Stimulated activated CD8-positive, alpha-beta memory T cell treated with anti-CD3 and anti-CD28 coated beads, Interleukin-15, amount 100 ng/mL, for 48 hours (primary cell): ENCODE measurements at regions not wholly inside any gene's neighbourhood (a gene's known extent, or its start where the extent isn't known, plus 50 kb on each side); places are given as distances from the start of the nearest gene placed in this dataset.
"Not testable (repeated sequence)": the region's sequence is repeated elsewhere in the genome, so short reads cannot be mapped to it uniquely, and the experiment has no call there.

ENCODE experiments used
- DNase-seq, 2 donors: peaks; one replicate each; pipeline ENCODE4 v3.0.0-alpha.2; 2020; ENCODE audit warnings: low read depth in 2 of 2

DNA sequence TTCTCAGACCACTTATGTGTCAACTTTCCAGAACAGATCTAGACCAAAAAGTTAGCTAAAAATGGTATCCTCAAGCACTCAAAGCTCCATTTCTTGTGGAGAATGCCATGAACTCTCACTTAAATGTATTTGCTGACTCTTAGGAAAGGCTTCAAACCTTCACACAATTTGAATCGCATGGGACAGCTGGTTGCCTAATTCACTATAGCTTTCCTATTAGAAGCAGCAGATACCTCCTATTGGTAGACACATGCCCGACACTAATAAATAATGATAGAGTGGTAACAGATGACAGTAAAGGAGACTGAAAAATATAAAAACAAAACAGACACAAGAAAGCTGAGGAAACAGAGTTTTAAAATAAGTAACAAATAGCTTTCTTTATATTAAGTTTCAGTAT, 818.5 kb downstream of the XPNPEP1 start:
- no peak for DNase-seq

DNA sequence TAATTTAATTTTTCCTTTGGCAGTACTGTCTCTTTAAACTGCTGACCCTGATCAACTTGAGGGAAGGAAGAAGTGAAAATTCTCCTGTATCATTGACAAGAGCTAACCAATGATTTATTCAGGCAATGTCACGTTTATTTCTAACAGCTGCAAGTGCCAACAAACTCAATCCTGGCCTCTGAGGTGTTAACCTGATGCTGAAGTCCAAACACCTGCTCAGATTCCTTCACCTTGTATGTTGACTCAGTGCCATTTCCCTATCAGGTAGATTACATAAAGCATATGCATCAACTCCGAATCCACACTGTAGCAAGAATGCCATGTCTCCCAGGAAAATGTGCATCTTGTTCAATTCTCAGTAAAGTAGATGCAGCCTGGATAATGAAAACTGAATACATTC, 820.0 kb downstream of the XPNPEP1 start:
- DNase-seq, result no peak

DNA sequence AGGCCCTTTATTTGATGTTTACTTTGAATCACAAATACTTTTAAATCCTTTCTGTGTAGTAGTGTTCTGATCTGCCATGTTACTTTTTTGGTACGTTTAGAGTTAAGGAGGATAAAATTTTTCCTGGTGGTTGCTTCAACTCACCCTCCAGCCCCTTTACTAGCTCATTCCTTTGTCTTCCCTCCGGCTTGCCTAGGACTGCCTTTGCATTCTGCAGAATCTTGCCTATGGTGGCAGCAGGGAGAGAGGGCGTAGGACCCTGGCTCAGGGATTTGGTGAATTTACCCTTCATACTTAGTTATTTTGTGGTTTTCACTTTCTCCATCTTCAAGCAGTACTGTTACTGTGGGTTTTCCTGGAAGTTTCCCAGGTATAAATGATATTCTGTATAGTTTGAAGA, 833.5 kb downstream of the XPNPEP1 start:
- DNase-seq, result no peak

DNA sequence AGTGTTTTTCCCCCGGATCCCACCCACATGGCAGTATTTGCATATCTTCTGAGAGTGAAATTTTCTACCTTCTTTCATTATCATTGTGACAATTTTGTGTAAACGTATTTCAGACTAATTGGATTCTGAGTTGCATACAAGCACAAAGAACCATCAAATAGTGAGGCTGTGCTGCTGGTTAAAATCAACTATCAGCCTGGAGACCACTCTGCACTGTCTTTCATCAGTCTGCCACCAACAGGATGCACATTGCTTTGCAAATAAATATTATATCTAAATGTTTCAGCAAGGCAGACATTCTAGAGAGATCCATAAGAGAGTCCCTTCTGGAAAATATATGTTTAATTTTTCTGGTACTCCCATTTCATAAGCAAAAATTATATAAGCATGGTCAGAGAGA, 851.8 kb downstream of the XPNPEP1 start:
- DNase-seq, result no peak

DNA sequence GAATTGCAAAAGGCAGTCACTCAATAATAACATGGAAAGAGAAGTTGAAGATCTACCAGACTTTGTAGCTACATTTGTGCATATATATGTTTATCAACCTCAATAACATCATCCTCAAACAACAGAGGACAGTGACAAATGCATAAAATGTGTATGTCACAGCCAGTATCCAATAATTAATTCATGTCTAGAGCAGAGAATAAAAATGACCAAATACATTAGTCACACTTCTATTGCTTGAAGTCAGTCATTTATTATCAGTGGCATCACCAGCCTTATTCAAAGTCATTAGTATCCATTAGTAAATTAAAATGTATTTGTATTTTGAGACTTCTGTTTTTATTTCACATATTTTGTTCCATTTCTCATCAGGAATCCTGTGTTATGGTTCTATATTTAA, 852.8 kb downstream of the XPNPEP1 start:
- no peak for DNase-seq

DNA sequence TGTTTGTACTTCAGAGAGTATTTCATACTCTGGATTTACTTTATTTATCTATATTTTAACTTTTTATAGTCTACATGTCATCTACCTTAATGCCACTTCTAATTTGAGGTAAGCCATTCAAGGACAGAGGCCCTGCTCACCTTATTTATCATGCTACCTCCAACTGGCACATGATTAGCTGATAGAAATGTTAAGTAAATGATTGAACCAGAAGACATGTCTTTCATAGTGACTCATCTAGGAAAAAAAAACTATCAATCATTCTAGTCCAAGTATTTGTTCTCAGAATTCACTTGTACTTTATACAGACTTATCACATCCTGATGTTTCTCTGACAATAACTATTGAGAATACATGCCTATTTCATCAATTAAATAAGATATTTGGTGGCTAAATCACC, 856.3 kb downstream of the XPNPEP1 start:
- no peak for DNase-seq

DNA sequence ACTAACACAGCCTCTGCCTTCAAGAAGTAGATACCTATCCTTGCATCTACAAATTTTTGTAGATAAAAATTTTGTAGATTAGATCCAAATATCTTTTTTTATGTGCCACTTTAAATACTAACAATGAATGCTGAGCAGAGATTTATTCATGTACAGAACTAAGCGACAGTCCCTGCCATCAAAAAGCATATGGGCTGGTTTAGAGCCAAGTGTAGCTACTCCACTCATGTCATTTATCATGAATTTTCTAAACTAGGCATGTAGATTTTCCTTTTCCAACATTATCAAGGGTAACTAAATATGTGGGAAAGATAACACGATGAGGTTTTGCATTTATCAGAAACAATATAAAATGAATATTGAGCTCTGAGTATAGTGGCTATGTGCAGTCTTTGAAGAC, 857.5 kb downstream of the XPNPEP1 start:
- no peak for DNase-seq

DNA sequence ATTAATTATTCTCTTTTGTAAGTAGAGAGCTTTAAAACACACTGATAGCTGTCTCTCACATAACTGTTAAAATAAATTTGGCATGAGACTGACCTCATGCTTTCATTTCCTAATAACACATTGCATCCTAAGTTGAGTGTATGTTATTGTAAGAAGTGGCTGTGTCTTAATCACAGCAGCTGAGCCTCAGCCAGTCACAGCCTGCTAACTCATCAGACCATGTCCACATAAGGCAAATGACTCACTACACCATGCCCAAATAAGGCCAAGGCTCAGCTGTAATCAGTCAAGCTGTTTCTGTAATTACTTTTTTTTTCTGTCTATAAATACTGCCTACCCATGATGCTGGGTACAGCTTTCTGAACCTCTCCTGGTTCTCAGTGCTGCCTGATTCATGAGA, 860.9 kb downstream of the XPNPEP1 start:
- no peak for DNase-seq

DNA sequence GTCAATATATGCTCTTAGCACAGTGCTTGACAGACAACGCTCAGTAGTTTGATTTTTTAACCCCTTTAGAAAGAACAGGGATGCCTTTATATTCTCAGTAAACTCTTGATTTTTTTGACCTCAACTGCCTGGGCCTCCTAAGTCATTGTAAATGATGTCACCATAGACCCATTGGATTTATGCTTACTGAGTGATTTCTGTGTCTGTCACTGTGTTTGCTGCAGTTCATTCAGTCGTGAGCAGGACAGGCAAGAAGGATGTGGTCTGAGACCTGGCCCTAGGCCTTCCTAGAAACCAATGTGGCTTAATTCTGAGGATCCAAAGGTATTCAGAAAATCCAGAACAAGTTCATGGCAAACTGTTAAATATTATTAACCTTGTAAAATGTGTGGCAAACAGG, 868.1 kb downstream of the XPNPEP1 start:
- no peak for DNase-seq

DNA sequence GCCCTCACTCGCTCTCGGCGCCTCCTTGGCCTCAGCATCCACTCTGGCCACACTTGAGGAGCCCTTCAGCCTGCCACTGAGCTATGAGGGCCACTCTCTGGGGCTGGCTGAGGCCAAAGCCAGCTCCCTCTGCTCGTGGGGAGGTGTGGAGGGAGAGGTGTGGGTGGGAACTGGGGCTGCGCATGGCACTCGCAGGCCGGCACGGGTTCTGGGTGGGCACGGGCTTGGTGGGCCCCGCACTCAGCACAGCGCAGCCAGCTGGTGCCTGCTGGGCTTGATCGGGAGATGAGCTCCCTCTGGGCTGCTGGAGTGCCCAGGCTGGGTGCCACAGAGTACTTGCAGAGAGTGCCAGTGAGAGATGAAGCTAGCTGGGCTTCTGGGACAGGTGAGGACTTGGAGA, 875.5 kb downstream of the XPNPEP1 start:
- DNase-seq, result no peak

DNA sequence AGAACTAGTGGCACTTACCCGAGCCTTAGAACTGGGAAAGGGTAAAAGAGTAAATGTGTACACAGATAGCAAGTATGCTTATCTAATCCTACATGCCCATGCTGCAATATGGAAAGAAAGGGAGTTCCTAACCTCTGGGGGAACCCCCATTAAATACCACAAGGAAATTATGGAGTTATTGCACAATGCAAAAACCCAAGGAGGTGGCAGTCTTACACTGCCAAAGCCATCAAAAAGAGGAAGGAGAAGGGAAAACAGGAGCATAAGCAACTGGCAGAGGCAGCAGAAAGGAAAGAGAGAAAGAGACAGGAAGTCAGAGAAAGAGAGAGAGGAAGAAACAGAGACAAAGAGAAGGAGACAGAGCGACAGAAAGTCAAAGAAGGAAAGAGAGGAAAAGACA, 876.9 kb downstream of the XPNPEP1 start:
- not testable (repeated sequence) for DNase-seq

DNA sequence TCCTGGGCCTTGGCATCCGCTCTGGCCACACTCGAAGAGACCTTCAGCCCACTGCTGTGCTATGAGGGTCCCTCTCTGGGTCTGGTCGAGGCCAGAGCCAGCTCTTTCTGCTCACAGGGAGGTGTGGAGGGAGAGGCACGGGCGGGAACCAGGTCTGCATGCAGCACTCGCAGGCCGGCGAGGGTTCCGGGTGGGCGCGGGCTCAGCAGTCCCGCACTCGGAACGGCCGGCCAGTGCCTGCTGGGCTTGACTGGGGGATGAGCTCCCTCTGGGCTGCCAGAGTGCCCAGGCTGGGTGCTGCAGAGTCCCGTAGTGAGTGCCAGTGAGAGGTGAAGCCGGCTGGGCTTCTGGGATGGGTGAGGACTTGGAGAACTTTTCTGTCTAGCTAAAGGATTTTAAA, 882.7 kb downstream of the XPNPEP1 start:
- no peak for DNase-seq

DNA sequence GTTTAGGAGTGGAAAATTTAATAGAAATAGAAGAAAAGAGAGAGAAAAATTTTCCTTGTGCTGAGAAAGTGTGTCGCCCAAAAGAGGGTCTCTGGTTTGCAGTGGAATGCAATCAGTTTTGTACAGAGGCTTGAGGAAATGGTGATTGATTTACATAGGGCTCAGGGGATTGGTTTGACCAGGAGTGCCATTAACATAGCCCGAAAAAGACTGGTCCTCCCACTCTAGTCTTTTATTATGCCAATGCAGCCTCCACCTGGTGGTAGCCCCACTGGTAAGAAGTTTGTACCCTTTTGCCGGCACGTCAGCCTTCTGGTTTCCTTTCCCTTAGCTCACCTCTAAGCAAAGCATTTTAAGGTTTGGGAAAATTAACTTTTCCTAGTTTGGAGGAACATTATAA, 885.3 kb downstream of the XPNPEP1 start:
- no peak for DNase-seq

DNA sequence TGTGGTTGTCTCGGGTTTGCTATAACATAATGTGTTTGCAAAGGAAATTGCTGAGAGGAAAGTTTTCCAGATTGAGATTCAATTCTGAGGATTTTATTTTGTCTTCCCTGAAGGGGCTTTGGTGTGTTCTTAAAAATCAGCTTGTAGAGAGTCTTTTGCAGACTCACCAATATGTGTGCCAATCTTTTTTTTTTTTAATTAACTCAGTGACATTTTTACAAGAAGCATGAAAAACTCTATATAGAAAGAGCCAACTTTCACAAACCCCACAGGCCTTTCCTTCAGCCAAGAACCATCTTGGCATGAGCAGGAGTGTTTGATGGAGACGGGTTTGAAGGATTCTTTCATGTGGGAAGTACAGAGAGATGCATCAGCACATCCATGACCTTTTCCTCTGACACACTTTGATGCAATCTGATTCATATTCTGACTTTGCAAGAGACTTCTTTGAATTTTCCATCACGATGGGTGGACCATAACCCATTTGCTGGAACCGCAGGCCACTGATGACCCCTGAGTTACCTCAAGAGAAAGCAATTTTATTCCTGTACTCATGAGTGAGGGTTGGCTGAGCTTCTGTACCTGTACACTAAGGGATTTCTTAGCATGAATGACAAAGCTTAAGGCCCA, 892.6 kb downstream of the XPNPEP1 start:
- DNase-seq, result no peak

DNA sequence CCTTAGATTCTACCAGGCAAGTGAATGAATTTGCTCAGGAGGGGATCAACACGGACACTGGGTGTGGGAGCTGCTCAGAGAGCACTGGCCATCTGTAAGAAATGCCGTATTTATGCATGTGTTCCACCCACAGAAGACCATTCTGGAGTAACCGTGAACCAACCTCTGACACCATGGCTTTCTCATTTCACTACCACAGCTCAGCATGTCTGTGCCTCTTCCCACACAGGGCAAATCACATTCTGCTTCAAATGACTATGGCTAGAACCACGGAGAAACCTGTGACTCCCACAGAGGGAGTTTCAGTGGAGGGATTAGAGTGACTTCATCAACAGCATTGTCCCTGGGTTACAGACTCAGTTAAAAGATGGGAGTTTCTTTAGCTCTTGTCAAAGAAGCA, 893.4 kb downstream of the XPNPEP1 start:
- DNase-seq, result no peak

DNA sequence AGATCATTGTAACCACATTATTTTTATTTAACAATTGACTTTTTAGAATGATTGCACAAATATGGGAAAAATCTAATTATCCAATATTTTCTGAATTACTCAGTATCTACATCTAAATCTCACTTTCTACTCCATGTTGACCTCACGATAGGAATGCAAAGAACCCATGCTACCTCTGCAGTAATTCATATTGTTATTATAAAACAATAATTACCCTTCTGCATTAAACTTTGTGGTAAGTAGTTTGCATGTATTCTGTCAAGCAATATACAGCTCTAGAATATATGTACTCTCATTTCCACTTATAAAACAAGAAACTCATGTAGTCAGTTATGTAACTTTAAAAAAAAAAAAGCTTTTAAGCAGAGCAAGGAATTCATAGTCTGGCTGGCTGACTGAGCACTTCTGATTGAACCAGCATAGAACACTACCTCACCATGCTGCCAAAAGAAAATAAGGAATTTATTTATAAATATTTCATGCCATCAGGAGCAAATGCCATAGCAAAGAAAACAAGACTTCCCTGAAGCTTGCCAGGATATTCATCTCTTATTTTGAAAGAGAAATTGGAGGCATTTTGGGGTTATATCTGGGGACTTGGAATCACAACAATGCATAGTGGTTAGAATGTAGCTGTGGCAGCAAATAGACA, 895.7 kb downstream of the XPNPEP1 start:
- no peak for DNase-seq

DNA sequence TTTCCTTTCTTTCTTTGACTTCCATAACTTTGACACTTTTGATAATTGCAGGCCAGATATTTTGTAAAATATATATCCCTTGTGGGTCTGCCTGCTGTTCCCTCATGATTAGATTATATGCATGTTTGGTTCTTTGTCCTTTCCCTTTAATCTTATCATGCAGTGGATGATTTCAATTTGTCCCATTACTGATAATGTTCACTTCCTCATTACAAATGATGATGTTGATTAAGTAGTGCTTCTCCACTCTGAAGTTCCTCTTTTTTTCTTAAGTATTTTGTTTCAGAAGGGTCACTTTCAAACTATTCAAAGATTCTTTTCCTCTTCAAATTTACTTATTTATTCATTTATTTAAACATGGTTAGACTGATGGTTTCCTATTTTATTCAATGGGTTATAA, 898.1 kb downstream of the XPNPEP1 start:
- no peak for DNase-seq

DNA sequence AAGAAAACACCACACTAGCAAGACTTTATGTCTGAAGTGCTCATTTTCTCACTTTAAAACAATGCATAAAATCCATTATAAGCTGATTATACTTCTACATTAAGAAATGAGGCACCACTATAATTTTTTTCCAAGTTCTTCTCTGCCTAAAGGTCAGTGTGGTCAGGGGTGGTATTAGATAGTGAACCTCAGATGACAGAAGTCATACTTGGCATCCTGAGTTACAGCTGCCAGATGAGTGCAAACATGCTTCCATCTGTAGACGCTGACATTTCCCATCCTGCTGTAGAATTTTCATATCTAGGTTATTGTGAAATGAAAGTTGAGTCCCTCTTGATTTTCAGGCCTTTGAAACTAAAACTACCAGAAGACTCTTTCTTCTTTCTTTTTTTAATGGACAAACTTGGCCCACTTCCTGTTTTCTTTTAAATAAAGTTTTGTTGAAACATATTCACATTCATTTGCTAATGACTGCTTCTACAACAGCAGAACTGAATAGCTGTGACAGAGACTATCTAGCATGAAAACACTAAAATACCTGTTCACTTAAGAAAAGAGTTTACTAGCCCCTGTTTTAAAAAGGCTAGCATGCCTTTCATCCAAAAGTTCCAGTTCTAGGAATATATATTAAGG, 900.8 kb downstream of the XPNPEP1 start:
- DNase-seq, result no peak

DNA sequence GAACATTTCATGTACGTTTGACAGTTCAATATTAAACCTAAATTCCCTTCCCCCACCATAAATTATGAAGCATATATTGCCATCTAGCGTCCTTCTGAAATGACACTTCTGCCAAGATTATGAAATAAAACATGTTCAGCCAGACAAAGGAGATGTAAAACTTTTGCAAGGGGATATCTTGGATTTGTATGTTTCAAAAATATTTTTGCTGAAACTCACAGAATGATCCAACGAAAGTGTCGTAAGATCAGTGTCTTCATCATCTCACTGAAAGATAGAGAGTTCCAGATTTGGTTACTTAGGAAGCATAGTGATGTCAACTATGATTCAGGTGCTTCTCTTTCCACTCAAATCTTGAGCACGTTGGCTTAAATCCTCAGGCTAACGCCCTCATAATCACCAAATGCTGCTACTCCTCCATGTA, 904.3 kb downstream of the XPNPEP1 start:
- DNase-seq, result no peak

DNA sequence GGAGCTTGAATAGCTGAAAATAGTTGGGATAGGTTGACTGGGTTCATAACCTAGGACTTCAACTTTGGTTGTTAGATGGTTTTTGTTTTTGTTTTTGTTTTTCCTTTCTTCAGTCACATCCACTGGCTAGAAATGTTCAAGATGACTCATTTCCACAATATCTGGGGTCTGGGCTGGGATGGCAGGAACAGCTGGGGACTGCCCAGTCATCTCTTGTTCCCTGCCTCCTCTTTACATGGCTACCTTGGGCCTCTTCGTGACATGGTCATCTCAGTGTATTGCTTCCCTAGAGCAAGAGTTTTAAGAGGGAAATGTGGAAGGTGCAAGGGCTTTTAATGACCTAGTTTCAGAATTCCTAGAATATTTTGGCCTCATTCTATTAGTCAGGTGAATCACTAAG, 915.8 kb downstream of the XPNPEP1 start:
- DNase-seq, result no peak

DNA sequence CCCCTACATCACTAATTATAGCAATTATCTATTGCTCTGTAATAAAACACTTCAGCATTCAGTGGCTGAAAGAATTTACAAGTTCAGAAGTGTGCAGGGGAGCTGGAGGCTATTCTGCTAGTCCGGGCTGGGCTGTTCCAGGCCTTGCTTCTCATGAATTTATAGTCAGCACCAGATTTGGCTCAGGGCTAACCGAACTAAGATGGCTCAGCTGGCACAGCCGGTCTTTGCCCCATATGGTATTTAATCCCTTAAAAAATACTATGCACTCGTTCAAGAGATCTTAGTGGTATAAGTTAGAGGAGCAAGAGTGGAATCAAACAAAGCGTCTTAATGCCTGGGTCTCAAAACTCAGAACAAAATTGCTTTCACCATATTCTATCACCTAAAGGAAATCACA, 932.9 kb downstream of the XPNPEP1 start:
- DNase-seq, result no peak

DNA sequence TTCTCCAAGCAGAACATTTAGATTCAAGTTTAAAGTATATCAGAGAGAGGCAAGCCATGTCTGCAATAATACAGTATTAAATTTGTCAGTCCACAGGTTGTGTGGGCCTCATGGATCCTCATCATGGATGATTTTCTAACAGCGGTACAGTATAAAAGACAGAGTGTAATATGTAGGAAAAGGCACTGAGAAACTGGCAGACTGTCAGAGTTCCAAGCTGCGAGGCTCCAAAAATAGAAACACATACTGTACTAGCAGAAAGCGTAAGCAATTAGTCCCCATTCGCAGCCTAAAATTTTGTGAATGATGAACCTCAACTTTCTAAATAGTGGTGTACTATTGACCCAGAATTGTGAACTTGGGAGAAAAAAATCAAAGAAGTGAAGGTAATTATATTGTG, 933.3 kb downstream of the XPNPEP1 start:
- DNase-seq, result no peak

DNA sequence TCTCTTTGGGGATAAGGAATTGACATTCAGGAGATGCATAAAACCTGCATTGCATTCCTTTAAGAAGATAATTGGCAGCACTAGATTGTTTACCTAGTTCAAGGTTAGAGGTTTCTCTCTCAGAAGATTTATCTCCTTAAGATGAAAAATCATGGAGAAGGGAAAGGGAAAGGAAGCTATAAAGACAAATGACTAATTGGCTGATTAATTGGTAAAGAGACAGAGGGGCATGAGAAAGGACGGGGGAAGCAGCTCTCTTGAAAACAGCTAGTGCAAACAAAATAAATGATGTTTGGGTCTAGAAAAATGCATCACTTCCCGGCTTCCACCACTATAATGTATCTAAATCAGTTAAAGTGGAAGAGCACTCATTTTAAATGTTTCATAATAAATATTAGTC, 941.2 kb downstream of the XPNPEP1 start:
- DNase-seq, result no peak

DNA sequence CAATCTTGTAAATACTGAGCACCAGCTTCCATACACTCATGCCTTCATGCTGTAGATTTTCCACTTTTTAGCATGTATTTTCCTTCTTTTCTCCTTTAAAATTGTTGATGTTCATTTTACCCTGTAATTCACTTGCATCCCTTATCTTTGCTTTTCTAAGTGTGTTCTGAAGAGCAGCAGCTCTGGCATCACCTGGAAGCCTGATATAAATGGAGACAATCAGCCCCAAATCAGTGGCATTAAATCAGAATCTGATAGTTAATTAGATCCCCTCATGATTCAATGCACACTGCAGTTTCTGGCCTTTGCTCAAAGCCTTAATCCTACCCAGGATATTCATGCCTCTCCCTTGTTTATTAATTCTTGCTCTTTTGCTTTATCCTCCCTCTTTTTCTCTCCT, 942.4 kb downstream of the XPNPEP1 start:
- DNase-seq, result no peak
